GM21576 (cell line): ENCODE measurements at regions not wholly inside any gene's neighbourhood (a gene's known extent, or its start where the extent isn't known, plus 50 kb on each side); places are given as distances from the start of the nearest gene placed in this dataset.
"Not testable (repeated sequence)": the region's sequence is repeated elsewhere in the genome, so short reads cannot be mapped to it uniquely, and the experiment has no call there.

ENCODE experiments used
- ATAC-seq: cut with Tn5 transposase; IDR thresholded peaks from one replicate; pipeline ENCODE4 v1.9.1; 2021; ENCODE audit warnings: mild to moderate bottlenecking, moderate library complexity; ENCODE audit not compliant: unreplicated experiment

GRCh38 chr1:14247666-14248065, 350.8 kb upstream of the KAZN start:
- no peak for ATAC-seq

DNA sequence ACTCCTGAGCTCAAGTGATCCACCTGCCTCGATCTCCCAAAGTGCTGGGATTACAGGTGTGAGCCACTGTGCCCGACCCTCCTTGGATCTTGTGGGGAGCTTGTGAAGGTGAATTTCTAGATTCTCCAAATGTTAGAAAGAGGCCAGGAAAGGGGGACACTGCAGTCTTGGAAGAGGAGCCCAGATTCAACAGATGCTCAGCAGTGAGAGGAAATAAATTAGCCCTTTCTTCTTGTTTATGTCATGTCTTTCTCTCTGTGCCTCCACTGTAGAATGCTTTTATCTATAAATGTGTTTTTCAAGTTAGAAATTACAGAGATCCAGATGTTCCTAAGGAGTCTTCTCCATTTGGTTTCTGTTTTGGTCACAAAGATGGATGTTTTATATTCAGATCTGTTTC, 346.6 kb upstream of the KAZN start:
- no peak for ATAC-seq

DNA sequence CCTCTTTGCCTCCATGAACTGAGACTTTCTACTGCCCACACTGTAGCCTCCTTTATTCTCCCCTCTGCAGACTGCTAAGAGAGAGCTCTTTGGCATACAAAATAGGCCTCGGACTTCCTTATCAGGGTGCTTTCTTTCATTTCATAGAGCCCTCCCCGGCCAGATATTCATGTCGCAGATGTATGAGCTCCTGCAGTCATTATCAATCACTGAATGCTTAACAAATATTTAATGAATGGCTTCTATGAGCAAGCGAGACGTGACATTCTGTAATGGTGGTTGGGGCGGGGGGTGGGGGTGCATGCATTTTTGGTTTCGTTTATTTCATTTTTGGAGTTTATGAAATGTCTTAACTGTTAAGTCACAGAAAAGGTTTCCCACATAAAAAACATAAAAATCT, 344.8 kb upstream of the KAZN start:
- no peak for ATAC-seq

GRCh38 chr1:14254251-14254650, 344.2 kb upstream of the KAZN start:
- no peak for ATAC-seq

GRCh38 chr1:14255233-14255632, 343.3 kb upstream of the KAZN start:
- no peak for ATAC-seq

DNA sequence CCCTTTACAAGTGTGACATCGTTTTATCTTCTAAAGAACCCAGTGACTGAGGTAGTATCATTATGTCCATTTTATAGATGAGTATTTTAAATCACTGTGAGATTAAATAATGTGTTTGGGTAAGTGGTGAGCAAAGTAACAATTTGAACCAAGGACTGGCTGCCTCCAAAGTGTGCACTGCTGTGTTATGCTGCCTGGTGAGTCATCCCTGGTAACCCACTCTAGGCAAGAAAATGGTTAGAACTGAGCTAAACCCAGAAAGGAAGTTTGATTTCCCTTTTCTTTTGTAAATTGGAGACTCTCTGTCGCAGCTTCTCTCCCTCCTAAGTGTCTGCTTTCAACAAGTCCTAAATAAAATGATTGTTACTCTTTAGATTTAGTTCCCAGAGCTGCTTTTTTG, 342.8 kb upstream of the KAZN start:
- ATAC-seq, result no peak

- no peak for ATAC-seq
Observed at GRCh38 chr1:14259191-14259757, 339.2 kb upstream of the KAZN start.

- no peak for ATAC-seq
Observed at GRCh38 chr1:14260480-14260879, 338.0 kb upstream of the KAZN start.

DNA sequence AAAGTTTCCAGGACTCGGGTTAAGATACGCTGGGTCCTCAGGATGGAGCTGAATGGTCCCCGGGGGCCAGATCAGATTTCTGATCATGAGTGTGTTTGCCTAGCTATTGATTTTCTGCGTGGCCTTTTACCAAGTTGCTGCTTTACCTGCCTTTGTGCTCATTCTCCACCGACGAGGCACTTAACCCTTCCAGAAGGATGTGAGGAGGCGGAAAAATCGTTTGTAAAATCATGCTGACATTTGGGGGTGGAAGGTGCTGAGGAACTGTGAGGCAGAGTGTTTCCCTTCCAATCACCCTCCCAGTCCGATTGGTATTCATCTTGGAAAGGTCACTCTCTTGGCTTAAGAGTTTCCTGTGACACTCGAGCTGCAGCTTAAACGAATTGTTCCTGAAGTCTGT, 337.1 kb upstream of the KAZN start:
- ATAC-seq, result no peak

- no peak for ATAC-seq
Observed at GRCh38 chr1:14262637-14263036, 335.8 kb upstream of the KAZN start.

GRCh38 chr1:14263225-14263624, 335.3 kb upstream of the KAZN start:
- no peak for ATAC-seq

DNA sequence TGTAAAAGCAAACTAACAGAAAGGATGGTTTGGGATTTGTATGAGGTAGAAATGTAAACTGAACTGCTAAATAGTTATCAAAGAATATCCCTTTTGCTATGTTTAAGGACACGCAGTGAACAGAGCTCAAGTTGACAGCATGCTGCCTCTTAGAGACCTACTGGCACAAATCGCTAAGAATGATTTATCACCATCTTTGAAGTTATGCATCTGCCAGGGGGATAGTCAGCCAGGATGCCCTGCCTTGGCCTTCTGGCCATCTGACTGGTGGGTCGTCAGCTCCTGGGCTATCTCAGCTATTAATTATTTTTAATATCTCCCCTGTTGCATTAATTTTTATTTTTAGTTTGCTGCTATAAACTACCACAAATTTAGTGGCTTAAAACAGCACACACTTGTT, 334.8 kb upstream of the KAZN start:
- no peak for ATAC-seq

- ATAC-seq, result no peak
Observed at GRCh38 chr1:14265495-14265894, 333.0 kb upstream of the KAZN start.

DNA sequence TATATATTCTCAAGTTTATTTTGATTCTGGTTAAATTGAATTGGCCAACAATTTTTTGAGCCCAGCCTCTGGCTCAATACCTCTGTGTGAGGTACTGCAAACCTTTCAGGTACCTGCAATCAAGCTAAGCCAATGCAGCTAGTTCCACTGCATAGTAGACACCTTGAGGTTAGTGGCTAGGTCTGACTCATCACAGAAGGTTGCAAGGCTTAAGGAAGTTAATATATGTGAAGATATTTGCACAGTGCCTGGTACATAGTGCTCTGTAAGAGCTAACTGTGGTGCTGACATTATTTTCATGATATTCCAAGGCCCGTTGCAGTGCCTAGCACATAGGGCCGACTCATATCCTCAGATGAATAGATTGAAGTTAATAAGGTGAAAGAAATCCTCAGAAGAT, 330.5 kb upstream of the KAZN start:
- ATAC-seq, result no peak

DNA sequence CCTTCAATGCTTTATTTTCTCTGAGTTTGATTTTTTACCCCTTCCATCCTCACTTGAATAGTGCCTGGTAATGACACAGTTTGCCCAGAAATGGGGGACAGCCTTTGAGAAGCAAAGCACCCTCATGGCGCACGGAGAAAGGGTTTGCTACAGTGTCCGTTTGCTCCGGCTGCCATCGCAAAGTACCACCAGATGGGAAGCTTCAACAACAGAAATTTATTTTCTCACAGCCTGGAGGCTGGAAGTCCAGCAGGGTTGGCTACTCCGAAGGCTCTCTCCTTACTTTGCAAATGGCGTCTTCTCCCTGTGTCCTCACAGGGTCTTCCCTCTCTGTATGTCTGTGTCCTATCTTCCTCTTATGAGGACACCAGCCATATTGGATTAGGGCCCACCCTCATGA, 327.7 kb upstream of the KAZN start:
- ATAC-seq, result no peak

- ATAC-seq, result no peak
Observed at GRCh38 chr1:14273811-14274210, 324.7 kb upstream of the KAZN start.

DNA sequence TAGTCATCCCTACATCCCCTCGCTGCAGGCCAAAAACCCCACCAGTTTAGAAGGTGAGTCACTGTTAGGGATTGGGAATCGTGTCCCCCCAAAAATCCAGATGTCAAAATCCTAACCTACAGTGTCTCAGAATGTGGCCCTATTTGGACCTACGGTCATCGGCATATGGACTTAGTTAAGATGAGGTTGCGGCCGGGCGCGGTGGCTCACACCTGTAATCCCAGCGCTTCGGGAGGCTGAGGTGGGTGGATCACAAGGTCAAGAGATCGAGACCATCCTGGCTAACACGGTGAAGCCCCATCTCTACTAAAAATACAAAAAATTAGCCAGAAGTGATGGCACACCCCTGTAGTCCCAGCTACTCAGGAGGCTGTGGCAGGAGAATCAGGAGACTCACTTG, 318.6 kb upstream of the KAZN start:
- ATAC-seq, result not testable (repeated sequence)

DNA sequence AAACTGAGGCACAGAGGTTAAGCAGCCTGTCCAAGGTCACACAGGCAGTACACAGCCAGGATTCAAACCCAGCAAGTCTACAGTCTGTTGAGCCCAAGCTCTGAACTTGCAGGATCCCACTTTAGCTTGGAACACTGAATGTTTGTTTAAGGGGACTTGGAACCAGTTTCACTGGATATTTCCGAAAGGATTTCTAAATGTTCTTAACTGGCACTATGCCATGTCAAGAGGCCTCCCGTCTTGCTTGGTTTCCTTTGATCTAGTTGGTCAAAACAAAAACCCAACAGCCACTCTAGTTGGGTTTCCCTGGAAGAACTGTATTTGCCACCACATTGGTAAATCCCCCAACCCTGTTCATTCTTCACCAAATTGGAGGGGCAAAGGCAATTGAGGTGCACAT, 317.6 kb upstream of the KAZN start:
- no peak for ATAC-seq

DNA sequence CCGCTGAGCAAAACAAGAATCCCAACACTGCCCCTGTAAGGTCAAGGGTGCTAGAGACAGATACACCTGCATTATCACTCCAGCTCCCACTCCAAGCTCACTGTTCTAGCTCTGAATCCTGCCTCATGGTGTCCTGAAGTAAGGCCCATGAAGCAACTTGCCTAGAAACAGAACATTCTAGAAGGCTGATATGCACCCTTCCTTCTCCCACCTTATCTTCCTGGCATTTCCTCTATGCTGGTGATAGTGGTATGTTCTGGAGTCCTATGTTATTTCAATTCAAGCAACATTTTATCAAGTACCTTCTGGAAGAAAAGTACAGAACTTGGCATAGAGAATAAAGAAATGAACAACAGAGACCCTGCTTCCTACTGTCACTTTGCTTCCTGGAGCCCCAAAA, 317.1 kb upstream of the KAZN start:
- ATAC-seq, result no peak

DNA sequence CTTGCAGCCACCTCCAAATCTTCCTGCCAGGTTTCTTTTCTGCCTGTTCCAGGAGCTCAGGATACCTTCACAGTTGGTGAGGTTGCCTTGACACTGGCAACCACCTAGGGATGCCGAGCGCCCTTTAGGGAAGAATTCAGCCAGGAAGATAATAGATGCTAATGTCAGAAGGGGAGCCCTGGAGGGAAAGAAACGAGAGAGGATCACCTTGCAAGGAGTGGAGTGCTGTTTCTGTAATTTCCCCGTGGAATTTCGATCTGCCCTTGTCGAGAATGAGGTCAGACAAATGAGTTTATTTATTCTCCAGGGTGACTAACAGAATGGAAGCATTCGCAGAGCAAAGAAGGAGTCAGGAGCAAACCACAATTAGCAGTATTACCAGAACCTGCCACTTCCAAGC, 315.8 kb upstream of the KAZN start:
- no peak for ATAC-seq

GRCh38 chr1:14285238-14285637, 313.2 kb upstream of the KAZN start:
- no peak for ATAC-seq

DNA sequence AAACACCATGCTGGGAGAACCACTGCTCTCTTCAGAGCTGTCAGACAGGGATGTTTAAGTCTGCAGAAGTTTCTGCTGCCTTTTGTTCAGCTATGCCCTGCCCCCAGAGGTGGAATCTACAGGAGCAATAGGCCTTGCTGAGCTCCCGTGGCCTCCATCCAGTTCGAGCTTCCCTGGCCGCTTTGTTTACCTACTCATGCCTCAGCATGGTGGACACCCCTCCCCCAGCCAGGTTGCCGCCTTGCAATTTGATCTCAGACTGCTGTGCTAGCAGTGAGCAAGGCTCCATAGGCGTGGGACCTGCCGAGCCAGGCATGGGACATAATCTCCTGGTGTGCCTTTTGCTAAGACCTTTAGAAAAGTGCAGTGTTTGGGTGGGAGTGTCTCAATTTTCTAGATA, 307.3 kb upstream of the KAZN start:
- ATAC-seq, result not testable (repeated sequence)

DNA sequence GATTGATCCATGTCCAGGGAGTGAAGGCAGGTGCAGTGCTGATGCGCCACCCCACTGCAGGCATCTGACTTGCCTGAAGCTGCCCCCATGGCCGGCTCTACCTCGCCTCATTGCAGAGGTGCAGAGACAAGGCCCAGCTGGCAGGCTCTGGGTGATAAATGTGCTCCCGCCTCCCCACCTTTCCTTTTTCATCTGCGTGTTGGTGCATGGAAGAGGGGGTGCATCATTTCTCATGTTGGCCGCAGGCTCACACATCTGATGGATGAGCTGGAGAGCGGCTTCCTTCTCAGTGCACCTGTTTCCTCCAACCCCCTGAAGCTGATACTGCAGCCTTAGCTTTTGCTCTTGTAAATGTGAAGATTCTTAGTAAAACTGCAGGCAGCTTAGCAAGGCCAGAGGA, 306.0 kb upstream of the KAZN start:
- ATAC-seq, result no peak

GRCh38 chr1:14294006-14294405, 304.5 kb upstream of the KAZN start:
- ATAC-seq, result no peak
